HepG2 (cell line): ENCODE measurements at regions not wholly inside any gene's neighbourhood (a gene's known extent, or its start where the extent isn't known, plus 50 kb on each side); places are given as distances from the start of the nearest gene placed in this dataset.

ENCODE experiments used
- BHLHE40 ChIP-seq: IDR thresholded peaks from 2 replicates; pipeline ENCODE4 v1.6.1; 2011; ENCODE audit warnings: low read length, improper control_type of control experiment
- CHCHD3 ChIP-seq: sonication (generic); formaldehyde crosslinking; IDR thresholded peaks from 2 replicates; pipeline ENCODE4 v1.8.0; 2022; ENCODE audit warnings: mild to moderate bottlenecking, missing genetic modification reagents, moderate library complexity
- CTCF ChIP-seq: sonication (generic); formaldehyde crosslinking; IDR thresholded peaks from 2 replicates; pipeline ENCODE4 v1.5.0; 2020; ENCODE audit warnings: mild to moderate bottlenecking, missing genetic modification reagents, moderate library complexity
- EZH2 ChIP-seq: conservative IDR thresholded peaks from 2 replicates; pipeline ENCODE4 v1.6.1; 2012; ENCODE audit warnings: mild to moderate bottlenecking, low read depth, low read length, moderate library complexity
- FOXA3 ChIP-seq: IDR thresholded peaks from 2 replicates; pipeline ENCODE4 v1.6.1; 2016; ENCODE audit warnings: missing genetic modification reagents, missing compliant biosample characterization
- PATZ1 ChIP-seq: sonication (generic); formaldehyde crosslinking; IDR thresholded peaks from 2 replicates; pipeline ENCODE4 v1.4.0; 2020; ENCODE audit warnings: missing genetic modification reagents
- PCBP1 ChIP-seq: fragments of 200-400 bp; formaldehyde crosslinking; IDR thresholded peaks from 2 replicates; pipeline ENCODE4 v1.6.1; 2017; ENCODE audit warnings: mild to moderate bottlenecking, low read depth, low read length, borderline replicate concordance
- PHF21A ChIP-seq: sonication (generic); formaldehyde crosslinking; IDR thresholded peaks from 2 replicates; pipeline ENCODE4 v1.5.0; 2020; ENCODE audit warnings: mild to moderate bottlenecking, missing genetic modification reagents
- POLR2AphosphoS5 ChIP-seq: IDR thresholded peaks from 2 replicates; pipeline ENCODE4 v1.6.1; 2012; ENCODE audit warnings: low read depth, low read length
- SP1 ChIP-seq, 2 experiments: fragments of 450-650 bp in 1 of 2; sonication (generic) in 1 of 2; formaldehyde crosslinking in 1 of 2; IDR thresholded peaks; 2 replicates each; pipeline versions ENCODE4 v1.4.0 to v1.6.1; 2016 to 2020; ENCODE audit warnings: missing genetic modification reagents in 1 of 2
- USF2 ChIP-seq, 2 experiments: sonication (generic) in 1 of 2; formaldehyde crosslinking in 1 of 2; IDR thresholded peaks; 2 replicates each; pipeline versions ENCODE4 v1.5.1 to v1.6.1; 2011 to 2020; ENCODE audit warnings: borderline replicate concordance in 1 of 2, low read depth in 1 of 2, low read length in 1 of 2, mild to moderate bottlenecking in 1 of 2, missing genetic modification reagents in 1 of 2, moderate library complexity in 1 of 2
- ZMYM3 ChIP-seq: sonication (generic); formaldehyde crosslinking; IDR thresholded peaks from 2 replicates; pipeline ENCODE4 v1.5.1; 2020; ENCODE audit warnings: mild to moderate bottlenecking, missing genetic modification reagents
- ZNF275 ChIP-seq: sonication (generic); formaldehyde crosslinking; IDR thresholded peaks from 2 replicates; pipeline ENCODE4 v1.8.0; 2022; ENCODE audit warnings: missing genetic modification reagents, mild to moderate bottlenecking, inconsistent platforms, borderline replicate concordance

GRCh38 chr10:45183174-45183573 lies 132.2 kb downstream of the OR13A1 start:
- TF ChIP-seq ZNF275 (CRISPR knock-in tag) (no peak), CHCHD3 (CRISPR knock-in tag) (no peak), SP1 (IDR thresholded peaks at IDR 0.05) (no peak), SP1 (CRISPR knock-in tag; IDR thresholded peaks at IDR 0.05) (no peak), USF2 (IDR thresholded peaks at IDR 0.05; ENCODE audit: low read depth, low read length) (no peak), USF2 (CRISPR knock-in tag; IDR thresholded peaks at IDR 0.05; ENCODE audit: borderline replicate concordance) (no peak), CTCF (CRISPR knock-in tag) (no peak), FOXA3 (CRISPR knock-in tag) (no peak), BHLHE40 (no peak), PATZ1 (CRISPR knock-in tag) (no peak), ZMYM3 (CRISPR knock-in tag) (no peak), PHF21A (CRISPR knock-in tag) (no peak), PCBP1 (no peak), POLR2AphosphoS5 (no peak), EZH2 (no peak)
